ENCODE measurements at regions not wholly inside any gene's neighbourhood (a gene's known extent, or its start where the extent isn't known, plus 50 kb on each side); places are given as distances from the start of the nearest gene placed in this dataset.

GRCh38 chr2:206853915-206854314 lies 85.4 kb upstream of the CPO start:
- no peaks in the 10 kb centered on the region for H3K4me1 Mint-ChIP-seq
- H3K27me3 Mint-ChIP-seq, result no peaks in the 10 kb centered on the region
- no peak for ATAC-seq (ENCODE audit: low read depth)
- no peak for DNase-seq
- H3K27ac Mint-ChIP-seq, result no peak overlapping the region
- CTCF ChIA-PET, result no interaction called here
- H3K4me3 Mint-ChIP-seq, result no peak overlapping the region
- no peaks in the 10 kb centered on the region for H3K9me3 Mint-ChIP-seq
- no peak for TF ChIP-seq CTCF (IDR thresholded peaks at IDR 0.05)
- intact Hi-C loops (cut with micrococcal nuclease), result no loop called here
- POLR2A ChIA-PET, result no interaction called here
- H3K36me3 Mint-ChIP-seq (ENCODE audit: low read depth), result no peaks in the 10 kb centered on the region

GRCh38 chr2:206855585-206856433 lies 83.5 kb upstream of the CPO start:
- ATAC-seq (ENCODE audit: low read depth), result no peak
- no peaks in the 10 kb centered on the region for H3K36me3 Mint-ChIP-seq (ENCODE audit: low read depth)
- intact Hi-C loops (cut with micrococcal nuclease), result no loop called here
- ChIA-PET CTCF (no interaction called here), POLR2A (no interaction called here)
- DNase-seq, result no peak
- TF ChIP-seq CTCF (IDR thresholded peaks at IDR 0.05), result no peak
- no peaks in the 10 kb centered on the region for H3K27me3 Mint-ChIP-seq
- H3K9me3 Mint-ChIP-seq, result no peaks in the 10 kb centered on the region
- H3K4me1 Mint-ChIP-seq, result peaks cover 6% of the 10 kb centered on the region
- H3K4me3 Mint-ChIP-seq, result no peak overlapping the region
- H3K27ac Mint-ChIP-seq, result no peak overlapping the region

- intact Hi-C loops (cut with micrococcal nuclease), result no loop called here
- Mint-ChIP-seq H3K27ac (no peak overlapping the region), H3K4me1 (peaks cover 6% of the 10 kb centered on the region), H3K4me3 (no peak overlapping the region), H3K9me3 (no peaks in the 10 kb centered on the region), H3K27me3 (no peaks in the 10 kb centered on the region), H3K36me3 (ENCODE audit: low read depth) (no peaks in the 10 kb centered on the region)
- ChIA-PET CTCF (no interaction called here), POLR2A (no interaction called here)
- no peak for DNase-seq
- no peak for TF ChIP-seq CTCF (IDR thresholded peaks at IDR 0.05)
- ATAC-seq (ENCODE audit: low read depth), result no peak
Measured at GRCh38 chr2:206856513-206856912, 82.8 kb upstream of the CPO start.

- no peak for ATAC-seq (ENCODE audit: low read depth)
- no peak for TF ChIP-seq CTCF (IDR thresholded peaks at IDR 0.05)
- ChIA-PET POLR2A (no interaction called here), CTCF (no interaction called here)
- no peaks in the 10 kb centered on the region for H3K9me3 Mint-ChIP-seq
- no peak overlapping the region for H3K4me3 Mint-ChIP-seq
- no peaks in the 10 kb centered on the region for H3K36me3 Mint-ChIP-seq (ENCODE audit: low read depth)
- no peak for DNase-seq
- H3K4me1 Mint-ChIP-seq, result peaks cover 6% of the 10 kb centered on the region
- H3K27ac Mint-ChIP-seq, result no peak overlapping the region
- H3K27me3 Mint-ChIP-seq, result no peaks in the 10 kb centered on the region
- intact Hi-C loops (cut with micrococcal nuclease), result no loop called here
Measured at GRCh38 chr2:206858687-206859329, 80.5 kb upstream of the CPO start.

- intact Hi-C loops (cut with micrococcal nuclease), result no loop called here
- no peak for TF ChIP-seq CTCF (IDR thresholded peaks at IDR 0.05)
- Mint-ChIP-seq H3K27me3 (no peaks in the 10 kb centered on the region), H3K9me3 (no peaks in the 10 kb centered on the region), H3K4me1 (peaks cover 6% of the 10 kb centered on the region), H3K36me3 (ENCODE audit: low read depth) (no peaks in the 10 kb centered on the region), H3K4me3 (no peak overlapping the region), H3K27ac (no peak overlapping the region)
- ATAC-seq (ENCODE audit: low read depth), result no peak
- POLR2A ChIA-PET, result interaction anchor here (0.7 kb wide), 1 partner anchor 1060 kb away, joined by 3 read pairs; no protein-coding TSS in a partner anchor
- CTCF ChIA-PET, result no interaction called here
- no peak for DNase-seq
Measured at GRCh38 chr2:206859330-206859739, 80.0 kb upstream of the CPO start.
